ENCODE measurements at regions not wholly inside any gene's neighbourhood (a gene's known extent, or its start where the extent isn't known, plus 50 kb on each side); places are given as distances from the start of the nearest gene placed in this dataset.
"Not testable (repeated sequence)": the region's sequence is repeated elsewhere in the genome, so short reads cannot be mapped to it uniquely, and the experiment has no call there.

GRCh38 chr2:105506860-105507259 lies 108.0 kb upstream of the FHL2 start:
- TF ChIP-seq CTCF (IDR thresholded peaks at IDR 0.05 in 2 of 3, conservative IDR thresholded peaks at IDR 0.05 in 1 of 3; ENCODE audit: borderline replicate concordance in 1 of 3, insufficient read depth in 1 of 3, low read depth in 2 of 3, low read length in 2 of 3); CBX3 (IDR thresholded peaks at IDR 0.05; ENCODE audit: low read depth); TCF7L2 (IDR thresholded peaks at IDR 0.05; ENCODE audit: borderline replicate concordance, extremely low read depth, insufficient read depth, insufficient read length); REST (IDR thresholded peaks at IDR 0.05; ENCODE audit: low read depth); ELF1 (IDR thresholded peaks at IDR 0.05; ENCODE audit: borderline replicate concordance, low read depth); EZH2 (IDR thresholded peaks at IDR 0.05); ZFX (IDR thresholded peaks at IDR 0.05); POLR2AphosphoS5 (IDR thresholded peaks at IDR 0.05; ENCODE audit: low read depth, low read length); POLR2A (IDR thresholded peaks at IDR 0.05; ENCODE audit: borderline replicate concordance, extremely low read depth, insufficient read depth, insufficient read length); EGR1 (IDR thresholded peaks at IDR 0.05; ENCODE audit: low read depth); CEBPB (IDR thresholded peaks at IDR 0.05; ENCODE audit: low read depth): not testable (repeated sequence)

Data from HCT116 (cell line).